ENCODE measurements at regions not wholly inside any gene's neighbourhood (a gene's known extent, or its start where the extent isn't known, plus 50 kb on each side); places are given as distances from the start of the nearest gene placed in this dataset.

DNA sequence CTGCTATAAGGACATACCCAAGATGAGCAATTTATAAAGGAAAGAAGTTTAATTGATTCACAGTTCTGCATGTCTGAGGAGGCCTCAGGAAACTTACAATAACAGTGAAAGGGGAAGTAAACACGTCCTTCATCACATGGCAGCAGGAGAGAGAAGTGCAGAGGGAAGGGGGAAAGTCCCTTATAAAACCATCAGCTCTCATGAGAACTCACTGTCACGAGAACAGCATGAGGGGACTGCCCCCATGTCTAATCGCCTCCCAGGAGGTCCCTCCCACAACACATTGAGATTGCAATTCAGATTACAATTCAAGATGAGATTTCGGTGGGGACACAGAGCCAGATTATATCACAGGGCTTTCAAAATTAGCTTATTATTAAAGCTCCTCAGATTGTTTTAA lies 209.5 kb upstream of the PPP3CA start:
- no peak for DNase-seq (ENCODE audit: low read depth in 1 of 2, low spot score in 1 of 2)
- ChIA-PET CTCF (no interaction called here), POLR2A (no interaction called here)
- FAIRE-seq, result no peak
- WGBS (ENCODE audit: missing lambda C conversion rate), result 56% methylated on average over 4 of the region's 4 CpGs
- no peak for ATAC-seq
- Histone ChIP-seq H3K27ac (no peak overlapping the region), H3K4me3 (no peak overlapping the region), H3K4me1 (no peaks in the 10 kb centered on the region), H3K9me3 (no peaks in the 10 kb centered on the region), H3K4me2 (no peak overlapping the region)
- TF ChIP-seq MYC (IDR thresholded peaks at IDR 0.05; ENCODE audit: borderline replicate concordance, low read length) (no peak), ZNF302 (CRISPR knock-in tag; IDR thresholded peaks at IDR 0.05) (no peak), HOXA7 (CRISPR knock-in tag; IDR thresholded peaks at IDR 0.05) (no peak), FOXS1 (CRISPR knock-in tag; IDR thresholded peaks at IDR 0.05) (no peak), ESRRA (IDR thresholded peaks at IDR 0.05; ENCODE audit: borderline replicate concordance, low read length) (no peak), TP53 (CRISPR knock-in tag; IDR thresholded peaks at IDR 0.05) (no peak)
- TF ChIP-seq, protein P1, sequence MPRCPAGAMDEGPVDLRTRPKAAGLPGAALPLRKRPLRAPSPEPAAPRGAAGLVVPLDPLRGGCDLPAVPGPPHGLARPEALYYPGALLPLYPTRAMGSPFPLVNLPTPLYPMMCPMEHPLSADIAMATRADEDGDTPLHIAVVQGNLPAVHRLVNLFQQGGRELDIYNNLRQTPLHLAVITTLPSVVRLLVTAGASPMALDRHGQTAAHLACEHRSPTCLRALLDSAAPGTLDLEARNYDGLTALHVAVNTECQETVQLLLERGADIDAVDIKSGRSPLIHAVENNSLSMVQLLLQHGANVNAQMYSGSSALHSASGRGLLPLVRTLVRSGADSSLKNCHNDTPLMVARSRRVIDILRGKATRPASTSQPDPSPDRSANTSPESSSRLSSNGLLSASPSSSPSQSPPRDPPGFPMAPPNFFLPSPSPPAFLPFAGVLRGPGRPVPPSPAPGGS (IDR thresholded peaks at IDR 0.05), result no peak
- TF ChIP-seq, protein P2, sequence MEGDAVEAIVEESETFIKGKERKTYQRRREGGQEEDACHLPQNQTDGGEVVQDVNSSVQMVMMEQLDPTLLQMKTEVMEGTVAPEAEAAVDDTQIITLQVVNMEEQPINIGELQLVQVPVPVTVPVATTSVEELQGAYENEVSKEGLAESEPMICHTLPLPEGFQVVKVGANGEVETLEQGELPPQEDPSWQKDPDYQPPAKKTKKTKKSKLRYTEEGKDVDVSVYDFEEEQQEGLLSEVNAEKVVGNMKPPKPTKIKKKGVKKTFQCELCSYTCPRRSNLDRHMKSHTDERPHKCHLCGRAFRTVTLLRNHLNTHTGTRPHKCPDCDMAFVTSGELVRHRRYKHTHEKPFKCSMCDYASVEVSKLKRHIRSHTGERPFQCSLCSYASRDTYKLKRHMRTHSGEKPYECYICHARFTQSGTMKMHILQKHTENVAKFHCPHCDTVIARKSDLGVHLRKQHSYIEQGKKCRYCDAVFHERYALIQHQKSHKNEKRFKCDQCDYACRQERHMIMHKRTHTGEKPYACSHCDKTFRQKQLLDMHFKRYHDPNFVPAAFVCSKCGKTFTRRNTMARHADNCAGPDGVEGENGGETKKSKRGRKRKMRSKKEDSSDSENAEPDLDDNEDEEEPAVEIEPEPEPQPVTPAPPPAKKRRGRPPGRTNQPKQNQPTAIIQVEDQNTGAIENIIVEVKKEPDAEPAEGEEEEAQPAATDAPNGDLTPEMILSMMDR (IDR thresholded peaks at IDR 0.05), result no peak
- TF ChIP-seq, protein P3, sequence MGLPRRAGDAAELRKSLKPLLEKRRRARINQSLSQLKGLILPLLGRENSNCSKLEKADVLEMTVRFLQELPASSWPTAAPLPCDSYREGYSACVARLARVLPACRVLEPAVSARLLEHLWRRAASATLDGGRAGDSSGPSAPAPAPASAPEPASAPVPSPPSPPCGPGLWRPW (IDR thresholded peaks at IDR 0.05), result no peak

DNA sequence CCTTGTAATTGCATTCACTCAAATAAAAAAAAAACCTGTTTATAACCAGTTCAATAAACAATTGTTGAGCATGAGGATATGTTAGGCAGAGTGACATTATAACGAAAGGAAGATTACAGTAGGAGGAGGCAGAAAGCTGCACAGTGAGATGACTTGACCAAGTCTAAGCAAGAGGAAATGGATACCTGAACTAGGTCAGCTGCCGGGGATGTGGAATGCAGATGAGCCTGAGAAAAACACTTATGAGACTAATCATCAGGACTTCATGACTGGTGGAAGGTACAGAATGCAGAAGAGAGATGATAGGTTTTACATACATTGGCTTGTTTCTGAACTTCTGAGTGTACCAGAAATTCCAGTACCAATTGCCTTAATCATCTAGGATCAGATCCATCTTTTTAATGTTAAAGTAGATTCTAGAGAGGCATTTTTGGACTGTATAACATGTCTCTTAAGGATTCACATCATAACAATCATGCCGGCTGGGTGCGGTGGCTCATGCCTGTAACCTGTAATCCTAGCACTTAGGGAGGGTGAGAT lies 208.1 kb upstream of the PPP3CA start:
- H3K9me3 ChIP-seq, result no peaks in the 10 kb centered on the region
- H3K27ac ChIP-seq, result no peak overlapping the region
- no peak overlapping the region for H3K4me2 ChIP-seq
- no peaks in the 10 kb centered on the region for H3K4me1 ChIP-seq
- POLR2A ChIA-PET, result no interaction called here
- ATAC-seq (no peak), DNase-seq (ENCODE audit: low read depth in 1 of 2, low spot score in 1 of 2) (no peak), FAIRE-seq (no peak)
- TF ChIP-seq EP300 (IDR thresholded peaks at IDR 0.05) (no peak), CBX8 (IDR thresholded peaks at IDR 0.05) (no peak), TFCP2L1 (CRISPR knock-in tag; IDR thresholded peaks at IDR 0.05) (no peak)
- TF ChIP-seq, protein P4, sequence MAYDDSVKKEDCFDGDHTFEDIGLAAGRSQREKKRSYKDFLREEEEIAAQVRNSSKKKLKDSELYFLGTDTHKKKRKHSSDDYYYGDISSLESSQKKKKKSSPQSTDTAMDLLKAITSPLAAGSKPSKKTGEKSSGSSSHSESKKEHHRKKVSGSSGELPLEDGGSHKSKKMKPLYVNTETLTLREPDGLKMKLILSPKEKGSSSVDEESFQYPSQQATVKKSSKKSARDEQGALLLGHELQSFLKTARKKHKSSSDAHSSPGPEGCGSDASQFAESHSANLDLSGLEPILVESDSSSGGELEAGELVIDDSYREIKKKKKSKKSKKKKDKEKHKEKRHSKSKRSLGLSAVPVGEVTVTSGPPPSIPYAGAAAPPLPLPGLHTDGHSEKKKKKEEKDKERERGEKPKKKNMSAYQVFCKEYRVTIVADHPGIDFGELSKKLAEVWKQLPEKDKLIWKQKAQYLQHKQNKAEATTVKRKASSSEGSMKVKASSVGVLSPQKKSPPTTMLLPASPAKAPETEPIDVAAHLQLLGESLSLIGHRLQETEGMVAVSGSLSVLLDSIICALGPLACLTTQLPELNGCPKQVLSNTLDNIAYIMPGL (CRISPR knock-in tag; IDR thresholded peaks at IDR 0.05; ENCODE audit: borderline replicate concordance), result no peak
- WGBS (ENCODE audit: missing lambda C conversion rate), result 61% methylated on average over 4 of the region's 4 CpGs
- H3K4me3 ChIP-seq, result no peak overlapping the region
- CTCF ChIA-PET, result no interaction called here

DNA sequence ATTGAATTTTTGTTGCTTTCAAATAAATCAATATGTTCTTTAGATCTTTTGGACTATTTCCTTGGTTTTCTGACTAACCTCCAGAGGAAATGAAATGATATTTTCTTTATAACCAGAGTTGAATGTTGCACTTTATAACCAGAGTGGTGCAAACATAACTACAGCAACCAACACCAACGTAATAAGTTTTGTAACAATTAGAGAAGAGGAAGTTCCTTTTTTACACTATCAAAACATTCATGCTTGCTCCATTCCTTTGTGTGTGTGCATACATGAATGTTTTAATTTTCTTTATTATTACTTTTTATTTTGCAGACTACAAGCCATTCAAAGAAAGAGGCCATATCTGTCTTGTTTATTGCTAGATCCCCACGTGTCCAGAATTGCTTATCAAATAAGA lies 193.0 kb upstream of the PPP3CA start:
- ATAC-seq (no peak), DNase-seq (ENCODE audit: low read depth in 1 of 2, low spot score in 1 of 2) (no peak), FAIRE-seq (no peak)
- Histone ChIP-seq H3K27ac (no peak overlapping the region), H3K4me3 (no peak overlapping the region), H3K4me1 (no peaks in the 10 kb centered on the region), H3K4me2 (no peak overlapping the region), H3K9me3 (no peaks in the 10 kb centered on the region)
- POLR2A ChIA-PET, result no interaction called here
- WGBS (ENCODE audit: missing lambda C conversion rate), result 18% methylated on average over 2 of the region's 2 CpGs
- CTCF ChIA-PET, result no interaction called here
- no peak for TF ChIP-seq EP300 (IDR thresholded peaks at IDR 0.05)
- no peak for TF ChIP-seq MYC (IDR thresholded peaks at IDR 0.05; ENCODE audit: borderline replicate concordance, low read length)
- TF ChIP-seq MAZ (IDR thresholded peaks at IDR 0.05; ENCODE audit: borderline replicate concordance, low read depth, low read length), result no peak
- no peak for TF ChIP-seq TFCP2L1 (CRISPR knock-in tag; IDR thresholded peaks at IDR 0.05)
- TF ChIP-seq FOSB (CRISPR knock-in tag; IDR thresholded peaks at IDR 0.05), result no peak
- TF ChIP-seq PHF8 (IDR thresholded peaks at IDR 0.05; ENCODE audit: borderline replicate concordance, low read depth), result no peak
- no peak for TF ChIP-seq RARB (CRISPR knock-in tag; IDR thresholded peaks at IDR 0.05)
- TF ChIP-seq RCOR1 (IDR thresholded peaks at IDR 0.05; ENCODE audit: low read depth, low read length), result no peak
- TF ChIP-seq, protein P5, sequence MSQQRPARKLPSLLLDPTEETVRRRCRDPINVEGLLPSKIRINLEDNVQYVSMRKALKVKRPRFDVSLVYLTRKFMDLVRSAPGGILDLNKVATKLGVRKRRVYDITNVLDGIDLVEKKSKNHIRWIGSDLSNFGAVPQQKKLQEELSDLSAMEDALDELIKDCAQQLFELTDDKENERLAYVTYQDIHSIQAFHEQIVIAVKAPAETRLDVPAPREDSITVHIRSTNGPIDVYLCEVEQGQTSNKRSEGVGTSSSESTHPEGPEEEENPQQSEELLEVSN (IDR thresholded peaks at IDR 0.05; ENCODE audit: borderline replicate concordance, low read depth), result no peak
- no peak for TF ChIP-seq RFX5 (IDR thresholded peaks at IDR 0.05)
- TF ChIP-seq, protein P6, sequence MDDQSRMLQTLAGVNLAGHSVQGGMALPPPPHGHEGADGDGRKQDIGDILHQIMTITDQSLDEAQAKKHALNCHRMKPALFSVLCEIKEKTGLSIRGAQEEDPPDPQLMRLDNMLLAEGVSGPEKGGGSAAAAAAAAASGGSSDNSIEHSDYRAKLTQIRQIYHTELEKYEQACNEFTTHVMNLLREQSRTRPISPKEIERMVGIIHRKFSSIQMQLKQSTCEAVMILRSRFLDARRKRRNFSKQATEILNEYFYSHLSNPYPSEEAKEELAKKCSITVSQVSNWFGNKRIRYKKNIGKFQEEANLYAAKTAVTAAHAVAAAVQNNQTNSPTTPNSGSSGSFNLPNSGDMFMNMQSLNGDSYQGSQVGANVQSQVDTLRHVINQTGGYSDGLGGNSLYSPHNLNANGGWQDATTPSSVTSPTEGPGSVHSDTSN (IDR thresholded peaks at IDR 0.05), result no peak
- TF ChIP-seq HOXB5 (CRISPR knock-in tag; IDR thresholded peaks at IDR 0.05), result no peak
- TF ChIP-seq, protein P4 (CRISPR knock-in tag; IDR thresholded peaks at IDR 0.05; ENCODE audit: borderline replicate concordance), result no peak
- TF ChIP-seq ZC3H11A (IDR thresholded peaks at IDR 0.05), result no peak
- no peak for TF ChIP-seq SMC3 (IDR thresholded peaks at IDR 0.05)
- TF ChIP-seq EHMT2 (IDR thresholded peaks at IDR 0.05; ENCODE audit: low read depth), result no peak
- no peak for TF ChIP-seq NR3C1 (IDR thresholded peaks at IDR 0.05)
